Medulla oblongata (tissue), 1 donor: ENCODE measurements at regions not wholly inside any gene's neighbourhood (a gene's known extent, or its start where the extent isn't known, plus 50 kb on each side); places are given as distances from the start of the nearest gene placed in this dataset.

ENCODE experiments used
- DNase-seq: peaks from one replicate; pipeline ENCODE4 v3.0.0-alpha.2; 2015; ENCODE audit errors: extremely low spot score

- peak; percentile 11 for DNase-seq
These were observed 188.2 kb upstream of the RMST start for GRCh38 chr12:97274386-97274785.

- peak; percentile 89 for DNase-seq
These were observed 187.3 kb upstream of the RMST start for GRCh38 chr12:97275256-97275655.

GRCh38 chr12:97275728-97276590 is 186.6 kb upstream of the RMST start:
- peak; percentile 38 for DNase-seq

GRCh38 chr12:97276661-97277429 is 185.8 kb upstream of the RMST start:
- no peak for DNase-seq

- DNase-seq = no peak
These were observed 179.3 kb upstream of the RMST start for GRCh38 chr12:97283297-97283696.

GRCh38 chr12:97288531-97288930 is 174.1 kb upstream of the RMST start:
- DNase-seq = peak; percentile 3

GRCh38 chr12:97292588-97292987 is 170.0 kb upstream of the RMST start:
- DNase-seq = no peak

GRCh38 chr12:97293541-97293940 is 169.1 kb upstream of the RMST start:
- DNase-seq = no peak

GRCh38 chr12:97299847-97300246 is 162.8 kb upstream of the RMST start:
- DNase-seq = no peak

GRCh38 chr12:97300431-97300830 is 162.2 kb upstream of the RMST start:
- no peak for DNase-seq

GRCh38 chr12:97300891-97301290 is 161.7 kb upstream of the RMST start:
- no peak for DNase-seq

- DNase-seq = no peak
These were observed 161.0 kb upstream of the RMST start for GRCh38 chr12:97301576-97301975.

- no peak for DNase-seq
These were observed 157.0 kb upstream of the RMST start for GRCh38 chr12:97305651-97306050.

GRCh38 chr12:97306147-97306546 is 156.5 kb upstream of the RMST start:
- DNase-seq = peak; percentile 7

- peak; percentile 83 for DNase-seq
These were observed 153.9 kb upstream of the RMST start for GRCh38 chr12:97308576-97309198.

GRCh38 chr12:97309921-97310320 is 152.7 kb upstream of the RMST start:
- DNase-seq = no peak

GRCh38 chr12:97312570-97313135 is 150.0 kb upstream of the RMST start:
- DNase-seq = no peak

- no peak for DNase-seq
These were observed 149.0 kb upstream of the RMST start for GRCh38 chr12:97313471-97314190.

GRCh38 chr12:97316321-97316720 is 146.3 kb upstream of the RMST start:
- no peak for DNase-seq

GRCh38 chr12:97321621-97322020 is 141.0 kb upstream of the RMST start:
- DNase-seq = no peak

GRCh38 chr12:97322388-97322787 is 140.2 kb upstream of the RMST start:
- DNase-seq = no peak

- no peak for DNase-seq
These were observed 139.4 kb upstream of the RMST start for GRCh38 chr12:97323154-97323553.
